NT2/D1 (cell line): ENCODE measurements at regions not wholly inside any gene's neighbourhood (a gene's known extent, or its start where the extent isn't known, plus 50 kb on each side); places are given as distances from the start of the nearest gene placed in this dataset.

Experiments used
- DNase-seq: peaks from one replicate; pipeline ENCODE4 v3.0.0-alpha.2; 2011; ENCODE audit warnings: low read depth, low spot score
- H3K27me3 ChIP-seq: 2 replicates; pipeline ENCODE4 v1.6.0; 2011; ENCODE audit warnings: mild to moderate bottlenecking; ENCODE audit not compliant: insufficient read length, insufficient read depth
- H3K36me3 ChIP-seq: 2 replicates; pipeline ENCODE4 v1.6.1; 2011; ENCODE audit warnings: mild to moderate bottlenecking, low read length, mixed read lengths; ENCODE audit not compliant: insufficient read depth, insufficient read length
- H3K4me1 ChIP-seq: 2 replicates; pipeline ENCODE4 v1.5.1; 2011; ENCODE audit not compliant: insufficient read depth, insufficient read length
- H3K4me3 ChIP-seq: 2 replicates; pipeline ENCODE4 v1.5.1; 2011; ENCODE audit warnings: low read depth; ENCODE audit not compliant: insufficient read length
- H3K9ac ChIP-seq: 2 replicates; pipeline ENCODE4 v1.6.0; 2011; ENCODE audit warnings: low read depth; ENCODE audit not compliant: insufficient read length
- H3K9me3 ChIP-seq: 2 replicates; pipeline ENCODE4 v1.5.1; 2011; ENCODE audit warnings: mild to moderate bottlenecking, low read length; ENCODE audit not compliant: insufficient read depth
- SUZ12 ChIP-seq: IDR thresholded peaks from 2 replicates; pipeline ENCODE4 v1.6.1; 2011; ENCODE audit not compliant: insufficient read length, insufficient read depth; ENCODE audit errors: extremely low read depth
- YY1 ChIP-seq: IDR thresholded peaks from 2 replicates; pipeline ENCODE4 v1.6.1; 2011; ENCODE audit not compliant: insufficient read length, insufficient read depth
- ZNF274 ChIP-seq: IDR thresholded peaks from 2 replicates; pipeline ENCODE4 v1.6.1; 2011; ENCODE audit warnings: mild to moderate bottlenecking, low read depth, low read length

DNA sequence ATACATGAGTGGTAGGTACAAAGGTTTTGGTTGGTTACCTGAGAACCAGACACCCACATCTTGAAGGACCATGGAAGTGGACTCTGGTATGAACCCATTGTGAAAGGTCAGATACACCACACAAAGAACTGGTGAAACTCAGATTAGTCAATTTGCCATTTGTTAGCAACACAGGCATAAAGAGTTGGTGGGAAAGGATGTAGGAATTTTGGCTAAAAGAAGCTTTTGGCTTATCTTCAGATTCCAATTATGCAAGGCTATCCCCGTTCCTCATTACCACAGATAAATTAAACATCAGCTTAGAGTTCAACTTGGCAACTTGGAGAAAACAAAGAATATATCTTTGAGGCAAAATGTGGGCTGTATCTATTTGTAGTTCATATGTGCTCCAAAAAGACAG, 87.0 kb upstream of the IRF2BP2 start:
- Histone ChIP-seq H3K9ac (no peak overlapping the region), H3K4me3 (no peak overlapping the region), H3K9me3 (no peaks in the 10 kb centered on the region), H3K36me3 (no peaks in the 10 kb centered on the region), H3K4me1 (no peaks in the 10 kb centered on the region), H3K27me3 (no peaks in the 10 kb centered on the region)
- no peak for DNase-seq
- no peak for TF ChIP-seq ZNF274
- TF ChIP-seq SUZ12, result no peak
- TF ChIP-seq YY1, result no peak

DNA sequence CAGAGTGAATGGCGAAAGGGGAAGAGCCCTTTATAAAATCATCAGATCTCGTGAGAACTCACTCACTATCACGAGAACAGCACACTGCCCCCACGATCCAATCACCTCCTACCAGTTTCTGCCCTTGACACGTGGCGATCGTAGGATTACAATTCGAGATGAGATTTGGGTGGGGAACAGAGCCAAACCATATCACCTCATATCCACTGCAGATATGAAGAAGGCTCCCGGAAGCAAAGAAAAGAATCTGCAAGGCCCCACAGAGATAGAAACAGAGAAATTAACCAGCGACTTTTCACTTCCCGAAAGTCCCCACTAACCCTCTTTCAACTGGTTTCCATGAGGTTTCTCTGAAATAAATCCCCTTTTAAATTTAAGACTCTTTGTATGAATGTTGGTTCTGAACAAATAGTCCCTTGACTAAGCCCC, 86.2 kb upstream of the IRF2BP2 start:
- no peaks in the 10 kb centered on the region for H3K9me3 ChIP-seq
- no peaks in the 10 kb centered on the region for H3K36me3 ChIP-seq
- H3K9ac ChIP-seq, result no peak overlapping the region
- no peaks in the 10 kb centered on the region for H3K27me3 ChIP-seq
- H3K4me3 ChIP-seq, result no peak overlapping the region
- no peak for TF ChIP-seq YY1
- TF ChIP-seq SUZ12, result no peak
- no peak for TF ChIP-seq ZNF274
- no peak for DNase-seq
- no peaks in the 10 kb centered on the region for H3K4me1 ChIP-seq

DNA sequence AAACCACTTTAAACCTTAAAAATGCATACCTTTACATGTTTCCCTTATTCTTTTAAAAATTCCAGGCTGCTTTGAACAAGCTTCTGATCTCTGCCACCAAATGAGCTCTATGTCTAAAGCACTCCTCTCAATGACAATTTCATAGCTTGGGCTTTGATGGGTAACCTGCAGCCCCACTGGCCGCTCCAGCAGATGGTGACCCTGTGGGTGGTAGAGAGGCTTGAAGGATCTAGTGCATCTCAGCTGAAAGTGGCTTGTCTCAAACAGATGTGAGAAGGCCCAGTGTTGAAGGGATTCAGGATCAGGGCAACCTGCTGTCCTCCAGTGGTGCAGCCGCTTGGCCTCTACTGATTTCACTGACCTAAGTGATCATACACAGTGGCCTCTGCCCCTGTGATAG, 84.7 kb upstream of the IRF2BP2 start:
- no peak for DNase-seq
- Histone ChIP-seq H3K36me3 (no peaks in the 10 kb centered on the region), H3K4me1 (no peaks in the 10 kb centered on the region), H3K27me3 (no peaks in the 10 kb centered on the region), H3K4me3 (no peak overlapping the region), H3K9ac (no peak overlapping the region), H3K9me3 (no peaks in the 10 kb centered on the region)
- TF ChIP-seq SUZ12, result no peak
- TF ChIP-seq ZNF274, result no peak
- TF ChIP-seq YY1, result no peak

DNA sequence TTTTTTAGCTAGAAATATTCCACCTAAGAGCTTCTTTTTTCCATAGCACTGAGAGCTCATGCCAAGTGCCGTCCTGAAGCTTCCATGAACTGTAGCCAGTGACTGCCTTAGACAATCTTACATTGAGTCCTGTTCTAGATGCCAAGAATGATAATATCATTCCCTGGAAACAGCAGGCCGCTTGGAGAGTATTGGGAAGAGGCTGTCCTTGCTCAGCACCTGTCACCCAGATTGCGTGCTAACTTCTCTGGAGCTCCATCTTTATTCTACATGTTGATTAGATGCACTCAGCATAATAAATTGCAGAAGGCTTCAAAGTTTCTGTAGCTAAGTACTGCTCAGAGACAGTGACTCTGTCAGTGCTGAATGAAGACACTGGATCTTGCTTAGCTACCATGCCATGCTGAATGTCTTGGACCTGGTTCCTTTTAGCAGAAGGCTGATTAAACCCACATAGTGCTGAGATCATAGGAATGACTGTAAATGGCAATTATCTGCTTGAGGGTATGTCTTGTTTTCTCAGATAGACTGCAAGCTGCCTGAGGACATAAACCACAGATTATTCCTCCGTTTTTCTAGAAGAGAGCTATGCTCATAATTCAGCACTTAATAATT, 83.1 kb upstream of the IRF2BP2 start:
- H3K9ac ChIP-seq, result no peak overlapping the region
- no peak for DNase-seq
- TF ChIP-seq ZNF274, result no peak
- no peak for TF ChIP-seq YY1
- TF ChIP-seq SUZ12, result no peak

DNA sequence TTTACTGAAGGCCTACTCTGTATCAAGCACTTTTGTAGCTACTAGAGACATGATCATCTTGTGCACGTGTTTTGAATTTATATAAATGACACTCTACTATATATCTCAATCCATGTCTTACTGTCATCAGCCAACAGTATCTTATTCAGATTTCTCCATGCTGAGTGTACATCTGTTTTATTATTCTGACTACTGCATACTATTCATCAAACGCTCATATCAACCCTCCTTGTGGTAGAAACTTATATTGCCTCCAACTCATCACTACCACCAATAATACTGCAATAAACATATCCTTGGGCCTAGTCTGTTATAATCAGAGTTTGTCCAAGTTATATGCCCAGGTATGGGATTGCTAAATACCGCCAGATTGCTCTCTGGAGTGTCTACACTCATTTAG, 81.6 kb upstream of the IRF2BP2 start:
- peaks cover 5% of the 10 kb centered on the region; the same call in 1 of the 2 replicates for H3K9me3 ChIP-seq
- TF ChIP-seq YY1 (no peak), ZNF274 (no peak), SUZ12 (no peak)
- no peaks in the 10 kb centered on the region for H3K4me1 ChIP-seq
- H3K36me3 ChIP-seq, result no peaks in the 10 kb centered on the region
- H3K4me3 ChIP-seq, result no peak overlapping the region
- no peak for DNase-seq
- H3K9ac ChIP-seq, result no peak overlapping the region
- H3K27me3 ChIP-seq, result no peaks in the 10 kb centered on the region

More for the DNA sequence above, 83.1 kb upstream of the IRF2BP2 start:
- Histone ChIP-seq H3K27me3 (no peaks in the 10 kb centered on the region), H3K9me3 (no peaks in the 10 kb centered on the region), H3K4me1 (no peaks in the 10 kb centered on the region), H3K36me3 (no peaks in the 10 kb centered on the region), H3K4me3 (no peak overlapping the region)

DNA sequence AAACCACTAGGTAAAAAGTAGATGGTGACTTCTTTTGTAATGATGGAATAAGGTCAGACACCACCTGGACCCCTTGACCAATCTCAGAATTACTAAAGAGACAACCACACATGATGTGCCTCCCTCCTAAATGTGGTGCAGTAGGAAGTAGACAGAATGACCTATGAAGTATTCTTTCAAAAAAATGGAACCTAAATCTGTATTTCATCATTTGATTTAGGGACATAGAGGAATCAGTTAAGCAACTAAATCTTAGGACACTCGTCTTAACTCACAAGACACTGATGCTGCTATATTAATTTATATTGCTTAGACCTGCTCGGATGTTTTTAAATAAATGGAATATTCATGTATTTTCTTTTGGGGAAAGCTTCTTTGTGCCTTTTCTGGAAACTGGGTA, 80.9 kb upstream of the IRF2BP2 start:
- H3K9me3 ChIP-seq, result peaks cover 12% of the 10 kb centered on the region
- no peak overlapping the region for H3K9ac ChIP-seq
- no peaks in the 10 kb centered on the region for H3K36me3 ChIP-seq
- TF ChIP-seq SUZ12 (no peak), ZNF274 (no peak), YY1 (no peak)
- DNase-seq, result no peak
- H3K27me3 ChIP-seq, result no peaks in the 10 kb centered on the region
- H3K4me1 ChIP-seq, result no peaks in the 10 kb centered on the region
- H3K4me3 ChIP-seq, result no peak overlapping the region

DNA sequence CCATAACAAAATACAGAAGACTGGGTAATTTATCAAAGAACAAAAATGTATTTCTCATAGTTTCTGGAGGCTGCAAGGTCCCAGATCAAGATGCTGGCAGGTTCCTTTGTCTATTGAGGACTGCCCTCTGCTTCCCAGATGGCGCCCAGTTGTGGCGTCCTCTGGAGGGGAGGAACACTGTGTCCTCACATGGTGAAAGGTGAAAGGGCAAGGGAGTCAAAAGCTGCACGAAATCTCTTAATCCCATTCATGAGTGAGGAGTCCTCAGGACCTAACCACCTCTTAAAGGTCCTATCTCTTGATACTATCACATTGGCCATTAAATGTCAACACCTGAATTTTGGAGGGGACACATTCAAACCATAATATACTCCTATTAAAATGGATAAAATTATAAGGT, 79.3 kb upstream of the IRF2BP2 start:
- Histone ChIP-seq H3K9ac (no peak overlapping the region), H3K9me3 (peaks cover 20% of the 10 kb centered on the region), H3K4me3 (no peak overlapping the region), H3K27me3 (no peaks in the 10 kb centered on the region), H3K36me3 (no peaks in the 10 kb centered on the region), H3K4me1 (no peaks in the 10 kb centered on the region)
- no peak for DNase-seq
- TF ChIP-seq ZNF274, result no peak
- no peak for TF ChIP-seq YY1
- TF ChIP-seq SUZ12, result no peak

DNA sequence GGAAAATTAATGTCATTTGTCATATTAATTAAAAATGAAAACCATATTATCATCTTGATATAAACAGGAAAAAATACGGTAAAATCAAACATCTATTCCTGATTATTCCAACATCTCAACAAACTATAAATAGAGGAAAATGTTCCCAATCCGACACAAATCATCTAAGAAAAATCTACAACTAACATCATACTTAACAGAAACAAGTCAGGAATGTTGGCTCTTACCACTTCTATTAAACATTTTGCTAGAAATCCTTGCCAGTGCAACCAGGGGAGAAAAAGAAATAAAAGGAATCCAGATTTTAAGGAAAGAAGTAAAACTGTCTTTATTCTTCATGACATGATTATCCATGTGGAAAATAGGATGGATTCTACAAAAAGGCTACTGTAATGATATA, 77.0 kb upstream of the IRF2BP2 start:
- no peak for TF ChIP-seq SUZ12
- TF ChIP-seq ZNF274, result no peak
- TF ChIP-seq YY1, result no peak
- H3K9me3 ChIP-seq, result peaks cover 20% of the 10 kb centered on the region
- DNase-seq, result no peak
- H3K4me3 ChIP-seq, result no peak overlapping the region
- H3K36me3 ChIP-seq, result no peaks in the 10 kb centered on the region
- H3K27me3 ChIP-seq, result no peaks in the 10 kb centered on the region
- H3K4me1 ChIP-seq, result no peaks in the 10 kb centered on the region
- no peak overlapping the region for H3K9ac ChIP-seq
